Epithelial cell of esophagus (primary cell): ENCODE measurements at regions not wholly inside any gene's neighbourhood (a gene's known extent, or its start where the extent isn't known, plus 50 kb on each side); places are given as distances from the start of the nearest gene placed in this dataset.

Experiments
- DNase-seq: peaks from one replicate; pipeline ENCODE4 v3.0.0; 2010; ENCODE audit warnings: low read depth
- H3K4me3 ChIP-seq: 2 replicates; pipeline ENCODE4 v1.5.1; 2011; ENCODE audit warnings: mild to moderate bottlenecking, low read length, control low read depth
- CTCF ChIP-seq: IDR thresholded peaks from 2 replicates; pipeline ENCODE4 v1.5.1; 2011; ENCODE audit warnings: low read depth, mild to moderate bottlenecking, low read length, control low read depth, inconsistent platforms; ENCODE audit not compliant: insufficient read depth; ENCODE audit errors: missing control alignments

- DNase-seq = no peak
- no peak overlapping the region for H3K4me3 ChIP-seq
Observed at GRCh38 chr9:2919347-2919746, 75.5 kb upstream of the PUM3 start.

GRCh38 chr9:2916382-2916985 lies 72.6 kb upstream of the PUM3 start:
- H3K4me3 ChIP-seq = no peak overlapping the region
- DNase-seq = no peak
- TF ChIP-seq CTCF = no peak

More at GRCh38 chr9:2919347-2919746, 75.5 kb upstream of the PUM3 start:
- TF ChIP-seq CTCF = no peak

GRCh38 chr9:2913026-2913425 lies 69.1 kb upstream of the PUM3 start:
- TF ChIP-seq CTCF = no peak
- H3K4me3 ChIP-seq = no peak overlapping the region
- DNase-seq = no peak

- H3K4me3 ChIP-seq = no peak overlapping the region
- TF ChIP-seq CTCF = no peak
- DNase-seq = no peak
Observed at GRCh38 chr9:2907411-2907810, 63.5 kb upstream of the PUM3 start.

GRCh38 chr9:2904242-2904930 lies 60.5 kb upstream of the PUM3 start:
- DNase-seq = no peak
- TF ChIP-seq CTCF = no peak
- no peak overlapping the region for H3K4me3 ChIP-seq
